ENCODE measurements at regions not wholly inside any gene's neighbourhood (a gene's known extent, or its start where the extent isn't known, plus 50 kb on each side); places are given as distances from the start of the nearest gene placed in this dataset.

- TF ChIP-seq FOXK2 (IDR thresholded peaks at IDR 0.05), result no peak
- TF ChIP-seq LEF1 (IDR thresholded peaks at IDR 0.05; ENCODE audit: borderline replicate concordance), result no peak
Measured at GRCh38 chr5:6886866-6887265, 173.6 kb downstream of the TENT4A start.

Data from HEK293T (cell line).